ENCODE measurements at regions not wholly inside any gene's neighbourhood (a gene's known extent, or its start where the extent isn't known, plus 50 kb on each side); places are given as distances from the start of the nearest gene placed in this dataset.
"Not testable (repeated sequence)": the region's sequence is repeated elsewhere in the genome, so short reads cannot be mapped to it uniquely, and the experiment has no call there.

DNA sequence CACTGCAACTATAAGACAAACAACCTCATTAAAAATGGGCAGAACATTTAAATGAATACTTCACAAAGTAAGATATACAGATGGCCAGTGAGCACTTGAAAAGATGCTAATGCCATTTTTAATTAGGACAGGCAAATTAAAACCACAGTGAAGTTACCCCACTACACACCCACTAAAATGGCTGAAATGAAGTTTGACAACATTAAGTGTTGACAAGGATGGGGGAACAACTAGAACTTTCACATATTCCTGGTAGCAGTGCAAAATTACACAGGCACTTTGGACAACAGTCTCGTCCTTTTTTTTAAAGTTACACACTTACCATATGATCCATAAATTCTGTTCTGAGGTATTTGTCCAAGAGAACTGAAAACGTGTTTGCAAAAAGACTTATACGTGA is 278.9 kb upstream of the DIO3 start:
- no peak for DNase-seq (ENCODE audit: low spot score)

DNA sequence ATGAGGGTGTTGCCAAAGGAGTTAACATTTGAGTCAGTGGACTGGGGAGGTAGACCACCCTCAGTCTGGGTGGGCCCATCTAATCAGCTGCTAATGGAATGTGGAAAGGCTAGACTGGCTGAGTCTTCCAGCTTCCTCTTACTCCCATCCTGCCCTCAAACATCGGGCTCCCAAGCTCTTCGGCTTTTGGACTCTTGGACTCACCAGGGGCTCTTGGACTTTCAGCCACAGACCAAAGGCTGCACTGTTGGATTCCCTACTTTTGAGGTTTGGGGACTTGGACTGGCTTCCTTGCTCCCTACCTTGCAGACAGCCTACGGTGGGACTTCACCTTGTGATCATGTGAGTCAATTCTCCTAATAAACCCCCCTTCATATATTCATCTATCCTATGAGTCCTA is 276.6 kb upstream of the DIO3 start:
- DNase-seq (ENCODE audit: low spot score) = no peak

DNA sequence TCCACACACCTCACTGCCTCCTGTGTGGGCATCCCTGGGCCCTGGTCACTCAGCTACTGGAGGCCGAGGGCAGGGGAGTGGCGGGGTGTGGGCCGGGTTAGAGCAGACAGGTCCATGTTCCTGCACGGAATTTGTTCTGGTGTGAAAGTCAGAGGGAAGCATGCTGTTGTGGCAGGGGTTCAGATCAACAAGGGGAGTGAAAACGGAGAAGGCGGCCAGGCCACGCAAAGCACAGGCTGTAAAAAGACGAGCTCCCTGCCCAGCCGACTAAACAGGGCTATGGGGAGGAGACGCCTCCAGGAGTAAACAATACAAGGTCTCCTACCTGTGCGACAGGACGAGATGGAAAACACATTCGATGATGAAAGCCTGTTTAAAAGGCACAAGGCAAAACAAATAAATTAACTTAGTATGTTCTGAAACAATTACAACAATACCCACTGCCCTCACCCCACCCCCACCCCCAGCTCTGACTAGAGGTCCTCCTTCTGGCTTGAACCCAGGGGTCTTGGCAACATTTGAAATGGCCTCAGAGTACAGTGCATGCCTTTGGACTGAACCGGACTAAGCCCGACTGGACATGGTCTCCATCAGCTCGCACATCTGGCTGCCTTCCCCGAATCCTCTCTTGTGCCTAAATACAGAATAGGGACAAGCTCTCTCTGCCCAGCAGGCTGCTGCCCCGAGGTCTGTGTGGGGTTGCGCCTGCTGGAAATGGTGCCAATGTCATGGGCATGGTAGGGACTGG is 274.9 kb upstream of the DIO3 start:
- no peak for DNase-seq (ENCODE audit: low spot score)

DNA sequence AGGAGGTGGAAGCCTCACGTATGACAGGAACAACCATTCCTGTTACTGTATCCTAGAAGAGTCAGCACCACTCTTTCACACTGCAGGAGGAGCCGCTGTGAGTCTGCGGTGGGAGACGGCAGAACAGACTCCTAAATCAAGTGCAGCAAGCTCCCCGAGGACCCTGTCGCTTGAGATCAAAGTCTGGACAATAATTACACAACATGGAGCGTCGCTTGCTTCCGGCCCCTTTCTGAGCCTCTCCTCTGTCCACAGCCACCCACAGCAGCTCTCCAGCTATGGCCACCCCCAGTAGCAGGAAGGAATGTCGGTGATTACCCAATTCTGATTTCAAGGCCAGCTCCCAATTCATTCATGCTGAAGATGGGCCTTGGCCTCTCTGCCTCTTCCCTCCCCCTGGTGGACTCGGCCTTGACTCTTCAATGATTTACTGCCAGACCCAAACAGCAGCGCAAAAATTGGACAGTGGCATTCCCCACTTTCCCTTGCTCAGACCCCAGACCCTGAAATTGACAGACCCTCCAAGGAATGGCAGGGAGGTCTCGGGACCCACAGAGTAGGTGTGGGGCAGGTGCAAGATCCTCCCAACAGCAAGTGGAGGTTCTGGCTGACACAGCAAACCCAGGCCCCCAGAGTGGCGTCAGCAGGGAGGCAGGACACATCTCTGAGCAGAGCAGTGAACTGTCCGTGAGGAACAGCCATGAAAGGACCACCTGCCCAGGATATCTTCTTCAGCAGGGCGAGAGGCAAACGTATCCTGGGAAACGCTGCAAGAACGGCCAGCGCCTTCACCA is 272.7 kb upstream of the DIO3 start:
- DNase-seq (ENCODE audit: low spot score) = no peak

DNA sequence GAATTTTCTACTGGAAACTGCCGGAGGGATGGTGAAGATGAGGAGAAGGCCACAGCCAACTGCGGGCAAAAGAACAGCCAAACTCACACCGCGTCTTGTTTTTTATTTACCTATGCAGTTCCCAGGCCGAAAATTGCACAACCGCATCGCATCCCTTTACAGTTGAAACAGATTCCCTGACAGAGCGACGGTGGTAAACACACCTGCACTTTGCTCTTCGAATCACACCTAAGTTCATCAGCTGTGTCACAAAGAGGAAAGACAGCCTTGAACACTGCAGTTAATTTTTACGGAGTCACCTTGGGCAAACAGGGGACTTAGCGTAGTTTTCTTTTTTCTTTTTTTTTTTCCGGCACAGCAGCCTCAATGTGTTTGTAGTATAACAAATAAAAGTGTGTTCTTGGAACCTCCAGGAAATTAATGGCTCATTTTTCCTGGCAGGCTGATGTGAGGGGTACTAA is 272.0 kb upstream of the DIO3 start:
- DNase-seq (ENCODE audit: low spot score) = no peak

DNA sequence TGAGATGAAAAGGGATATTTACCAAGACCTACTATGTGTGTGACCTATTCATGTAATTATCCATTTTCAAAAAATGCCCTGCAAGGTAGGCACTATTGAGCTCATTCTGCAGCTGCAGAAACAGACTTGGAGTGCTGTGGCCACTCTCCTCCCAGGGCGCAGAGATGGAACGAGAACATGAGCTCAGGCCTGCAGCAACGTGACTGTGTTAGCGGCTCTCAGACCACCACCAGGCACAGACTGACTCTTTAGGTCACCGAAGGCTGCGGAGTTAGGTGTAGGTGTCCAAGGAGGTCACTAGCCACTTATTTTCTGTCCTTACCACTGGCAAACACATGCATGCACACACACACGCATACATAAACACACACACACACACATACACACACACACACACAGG is 271.4 kb upstream of the DIO3 start:
- no peak for DNase-seq (ENCODE audit: low spot score)

DNA sequence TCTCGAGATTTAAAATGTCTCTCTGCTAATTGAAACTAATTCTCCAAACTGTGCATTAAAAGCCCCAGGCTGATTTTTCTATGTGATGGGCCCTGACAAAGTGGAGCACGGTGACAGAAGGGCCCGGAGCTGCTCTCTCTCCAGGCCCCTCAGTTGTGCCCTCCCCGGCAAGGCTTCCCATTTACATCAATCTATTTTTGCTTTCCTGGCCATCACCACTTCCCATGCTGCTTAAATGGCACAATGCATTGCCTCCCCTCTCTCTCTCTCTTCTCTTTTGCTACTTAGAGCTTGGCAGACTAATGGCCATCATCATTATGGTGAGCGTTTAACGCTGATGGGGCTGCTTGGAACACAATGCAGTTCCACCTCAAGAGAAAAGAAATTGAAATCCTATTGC is 270.7 kb upstream of the DIO3 start:
- no peak for DNase-seq (ENCODE audit: low spot score)

DNA sequence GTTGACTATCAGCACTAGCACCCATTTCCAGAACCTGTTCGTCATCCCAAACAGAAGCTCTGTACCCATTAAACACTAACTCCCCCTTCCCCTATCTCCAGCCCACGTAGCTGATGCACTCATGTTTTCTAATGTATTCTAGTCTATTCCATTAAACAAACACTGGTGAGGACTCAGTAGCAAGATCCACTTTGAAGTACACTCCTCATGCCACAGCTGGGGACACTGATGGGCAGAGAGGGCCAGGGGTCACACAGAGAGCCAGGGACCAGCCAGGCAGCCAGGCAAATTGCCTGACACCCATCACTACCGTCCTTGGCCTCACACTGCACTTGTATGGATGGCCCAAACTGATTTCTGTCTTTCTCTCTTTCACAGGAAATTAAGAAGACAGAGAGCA is 269.9 kb upstream of the DIO3 start:
- DNase-seq (ENCODE audit: low spot score) = no peak

DNA sequence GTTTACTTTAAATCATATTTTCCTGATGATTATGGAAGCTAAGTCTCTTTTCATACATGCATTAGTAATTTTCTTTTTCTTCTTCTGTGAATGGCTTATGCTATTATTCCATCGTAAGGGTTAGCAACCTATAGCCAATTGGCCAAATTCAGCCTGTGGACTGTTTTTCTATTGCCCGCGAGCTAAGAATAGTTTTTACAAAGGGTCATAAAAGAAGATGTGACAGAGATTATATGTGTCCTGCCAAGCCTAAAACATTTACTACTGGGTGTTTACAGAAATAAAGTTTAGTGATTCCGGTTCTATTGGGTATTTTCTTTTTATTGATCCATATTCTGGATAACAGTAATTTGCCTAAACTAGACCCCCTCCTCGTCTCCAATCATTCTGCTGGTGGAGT is 268.8 kb upstream of the DIO3 start:
- no peak for DNase-seq (ENCODE audit: low spot score)

DNA sequence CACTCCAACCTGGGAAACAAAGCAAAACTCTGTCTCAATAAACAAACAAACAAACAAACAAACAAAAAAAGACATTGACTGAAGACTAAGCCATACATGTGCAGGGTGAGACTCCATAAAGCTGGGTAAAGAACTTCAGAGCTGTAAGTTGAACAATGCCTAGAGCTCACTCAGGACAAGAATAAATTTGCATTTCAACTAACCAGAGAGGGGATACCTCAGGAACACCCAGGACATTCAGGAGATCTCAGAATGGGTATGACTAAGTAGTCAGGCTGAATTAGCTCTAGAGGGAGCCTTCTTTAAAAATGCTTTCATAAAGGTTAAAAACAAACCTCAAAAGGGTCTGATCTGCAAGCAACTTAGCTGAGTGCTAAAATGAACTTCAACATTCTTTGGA is 267.7 kb upstream of the DIO3 start:
- no peak for DNase-seq (ENCODE audit: low spot score)

DNA sequence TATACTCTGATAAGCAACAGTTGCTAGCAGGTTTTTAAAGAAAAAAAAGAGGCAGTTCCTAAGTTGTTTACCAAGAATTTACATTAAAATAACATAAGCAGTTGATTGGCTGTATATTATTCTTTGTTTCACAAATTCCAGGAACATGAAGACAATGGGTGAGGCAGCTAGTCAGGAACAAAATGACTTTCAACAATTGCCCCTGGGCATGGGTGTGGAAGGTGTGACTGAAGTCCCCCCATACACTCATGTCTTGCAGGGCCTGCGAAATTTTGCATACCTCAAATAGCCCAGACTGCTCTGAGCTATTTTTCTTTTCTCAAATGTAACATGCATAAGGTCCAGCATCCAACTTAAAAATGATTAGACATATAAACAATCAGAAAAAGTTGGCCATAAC is 267.2 kb upstream of the DIO3 start:
- DNase-seq (ENCODE audit: low spot score) = no peak

DNA sequence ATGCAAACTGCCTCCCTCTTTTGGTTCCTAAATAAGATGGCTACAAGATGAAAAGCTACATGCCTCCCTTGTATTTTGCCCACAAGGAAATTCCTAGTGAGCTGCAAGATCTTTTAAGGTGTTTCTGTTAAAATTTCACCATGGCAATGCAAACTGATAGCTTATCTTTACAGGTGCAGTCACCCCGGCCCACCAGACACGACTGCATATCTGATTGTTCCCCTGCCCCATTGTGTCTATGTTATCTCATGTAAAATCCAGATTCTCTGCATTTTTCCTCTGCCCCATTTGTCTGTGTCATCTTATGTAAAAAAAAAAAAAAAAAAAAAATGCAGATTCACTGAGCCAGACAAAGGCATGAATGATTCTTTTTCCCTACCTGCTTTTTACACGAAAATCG is 261.5 kb upstream of the DIO3 start:
- not testable (repeated sequence) for DNase-seq (ENCODE audit: low spot score)

DNA sequence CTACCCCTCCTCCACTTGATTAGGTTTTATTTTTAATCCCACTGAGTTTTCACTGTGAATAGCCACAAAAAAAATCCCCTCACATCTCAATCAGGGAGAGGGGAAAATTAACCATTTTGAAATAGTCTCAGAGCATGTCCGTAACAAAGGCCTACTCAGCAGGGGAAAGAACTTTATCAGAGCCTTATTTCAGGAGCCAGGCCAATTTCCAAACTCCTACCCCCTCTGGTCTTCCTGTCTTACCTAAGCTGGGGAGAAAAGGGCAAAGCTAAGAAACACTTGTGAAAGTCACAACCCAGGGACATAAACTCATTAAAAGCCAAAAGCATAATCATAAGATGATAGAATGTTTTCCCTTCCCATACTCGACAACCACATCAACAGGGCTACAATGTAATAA is 260.3 kb upstream of the DIO3 start:
- no peak for DNase-seq (ENCODE audit: low spot score)

DNA sequence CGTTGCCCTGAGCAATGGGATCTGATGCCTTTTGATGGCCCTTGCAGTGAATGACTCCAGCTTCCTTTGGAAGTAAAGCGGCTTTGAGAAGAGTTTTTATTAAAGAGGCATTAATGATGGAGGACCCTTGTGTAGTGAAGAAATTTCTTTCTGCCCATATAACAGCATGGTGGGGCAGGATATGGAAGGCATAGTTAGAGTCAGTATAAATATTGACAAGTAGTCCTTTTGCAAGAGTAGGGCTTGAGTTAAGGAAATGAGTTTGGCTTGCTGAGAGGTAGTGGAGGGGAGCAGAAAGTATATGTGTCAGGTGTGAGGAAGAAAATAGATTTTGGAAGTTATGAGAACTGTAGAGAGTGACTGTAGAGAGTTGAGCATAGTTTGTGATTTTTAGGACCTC is 254.1 kb upstream of the DIO3 start:
- DNase-seq (ENCODE audit: low spot score) = not testable (repeated sequence)

DNA sequence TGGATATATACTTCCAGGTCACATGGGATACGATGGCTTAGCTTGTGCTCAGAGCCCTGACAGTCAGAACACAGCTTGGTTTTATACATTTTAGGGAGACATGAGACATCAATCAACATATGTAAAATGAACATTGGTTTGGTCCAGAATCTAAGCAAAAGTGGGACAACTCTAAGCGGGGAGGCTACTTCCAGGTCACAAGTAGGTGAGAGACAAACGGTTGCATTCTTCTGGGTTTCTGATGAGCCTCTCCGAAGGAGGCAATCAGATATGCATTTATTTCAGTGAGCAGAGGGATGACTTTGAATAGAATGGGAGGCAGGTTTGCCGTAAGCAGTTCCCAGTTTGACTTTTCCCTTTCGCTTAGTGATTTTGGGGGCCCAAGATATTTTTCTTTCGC is 250.1 kb upstream of the DIO3 start:
- not testable (repeated sequence) for DNase-seq (ENCODE audit: low spot score)

DNA sequence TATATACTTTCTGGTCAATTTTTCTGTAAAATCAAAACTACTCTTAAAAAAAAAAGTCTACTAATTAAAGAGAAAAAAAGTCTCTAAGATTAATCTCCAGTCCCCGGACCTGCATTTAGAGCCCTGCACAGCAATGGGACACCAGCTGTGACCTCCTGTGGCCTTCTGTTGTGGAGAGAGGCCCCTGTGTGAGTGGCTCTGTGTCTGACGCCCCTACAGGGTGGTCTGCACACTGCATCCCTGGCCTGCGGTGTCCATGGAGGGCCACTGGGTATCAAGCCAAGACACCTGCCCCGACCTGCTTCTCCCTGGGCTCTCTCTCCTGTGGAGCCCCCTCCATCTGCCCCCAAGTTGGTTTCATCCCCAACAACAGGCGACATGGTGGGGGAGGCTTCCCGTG is 248.0 kb upstream of the DIO3 start:
- peak; percentile 1 for DNase-seq (ENCODE audit: low spot score)

DNA sequence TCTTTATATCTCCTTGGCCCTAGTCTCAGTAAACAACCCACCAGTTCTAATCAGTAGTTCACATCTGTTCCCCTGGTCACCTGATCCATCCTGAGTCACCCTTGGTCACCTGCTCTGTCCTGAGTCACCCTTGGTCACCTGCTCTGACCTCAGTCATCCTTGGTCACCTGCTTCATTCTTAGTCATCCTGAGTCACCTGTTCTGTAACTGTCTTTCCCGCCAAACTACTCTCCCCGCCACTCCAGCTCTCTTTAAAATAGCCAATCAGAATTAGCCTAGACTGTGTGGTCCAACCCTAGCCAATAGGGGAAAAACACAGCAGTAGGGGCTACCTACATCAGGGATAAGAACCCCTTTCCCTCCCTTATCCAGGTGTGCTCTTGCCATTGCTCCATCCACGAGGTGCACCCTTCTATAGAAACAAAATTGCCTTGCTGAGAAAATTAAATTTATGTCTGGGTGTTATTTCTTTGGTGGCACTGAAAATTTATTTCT is 245.4 kb upstream of the DIO3 start:
- no peak for DNase-seq (ENCODE audit: low spot score)

DNA sequence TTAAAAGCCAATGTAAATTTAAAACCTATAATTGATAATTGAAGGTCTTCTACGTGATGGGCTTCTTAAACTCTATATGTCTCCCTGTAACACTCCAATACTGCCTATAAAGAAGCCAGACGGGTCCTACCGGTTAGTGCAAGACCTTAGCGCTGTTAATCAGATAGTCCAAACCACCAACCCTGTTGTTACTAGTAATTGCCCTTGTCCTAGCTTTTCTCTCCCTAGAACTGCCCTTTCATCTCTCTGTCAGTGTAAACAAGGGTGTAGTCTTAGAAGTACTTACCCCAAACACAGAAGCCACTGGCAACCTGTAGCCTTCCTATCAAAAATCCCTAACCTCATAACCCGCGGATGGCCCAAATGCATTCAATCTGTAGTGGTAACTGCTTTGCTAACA is 243.0 kb upstream of the DIO3 start:
- no peak for DNase-seq (ENCODE audit: low spot score)

DNA sequence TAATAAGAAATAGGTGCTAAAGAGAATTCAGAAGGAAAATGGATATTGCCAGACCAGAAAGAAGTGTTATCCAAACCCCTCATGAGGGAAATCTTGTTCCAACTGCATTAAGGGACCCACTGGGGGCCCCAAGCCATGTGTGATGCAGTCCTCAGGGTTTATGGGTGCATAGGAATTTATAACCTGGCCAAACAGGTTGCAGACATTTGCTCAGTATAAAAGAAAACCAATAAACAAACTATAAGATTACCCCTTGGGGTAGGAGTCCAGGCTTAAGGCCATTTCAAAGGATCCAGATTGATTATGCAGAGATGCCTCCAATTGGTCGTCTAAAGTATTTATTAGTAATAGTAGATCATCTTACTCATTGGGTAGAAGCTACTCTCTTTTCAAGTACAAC is 240.9 kb upstream of the DIO3 start:
- no peak for DNase-seq (ENCODE audit: low spot score)

DNA sequence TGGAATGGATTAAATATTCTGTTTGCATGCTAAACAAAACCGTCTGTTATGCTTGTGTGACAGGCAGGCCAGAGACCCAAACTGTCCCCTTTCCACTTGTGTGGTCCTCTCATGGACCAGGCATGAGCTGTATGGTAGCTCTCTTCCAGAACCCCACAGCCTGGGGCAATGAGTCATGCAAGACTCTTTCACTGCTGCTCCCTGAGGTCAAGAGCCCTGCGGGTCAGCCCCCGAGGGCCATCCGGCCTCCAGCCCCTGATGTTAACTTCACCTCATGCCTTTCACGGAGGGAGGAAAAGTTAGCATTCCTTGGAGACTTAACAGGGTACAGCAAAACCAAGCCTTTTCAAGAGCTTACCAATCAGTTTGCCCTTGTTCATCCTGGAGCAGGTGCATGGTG is 239.1 kb upstream of the DIO3 start:
- no peak for DNase-seq (ENCODE audit: low spot score)

DNA sequence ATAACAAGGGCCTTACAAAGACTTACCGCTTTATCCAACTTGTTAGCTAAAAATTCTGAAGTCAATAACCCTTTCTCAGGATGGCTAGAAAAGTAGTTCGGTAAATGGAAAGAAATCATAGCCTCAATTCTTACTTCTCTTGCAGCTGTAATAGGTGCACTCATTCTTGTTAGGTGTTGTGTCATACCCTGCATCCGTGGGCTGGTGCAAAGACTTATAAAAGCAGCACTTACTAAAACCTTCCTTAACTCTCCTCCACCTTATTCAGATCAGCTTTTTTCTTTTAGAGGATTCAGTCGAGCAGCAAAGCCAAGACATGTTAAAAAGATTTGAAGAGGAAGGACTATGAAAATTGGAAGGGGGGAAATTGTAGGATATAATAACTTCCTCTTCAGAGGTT is 238.2 kb upstream of the DIO3 start:
- no peak for DNase-seq (ENCODE audit: low spot score)

DNA sequence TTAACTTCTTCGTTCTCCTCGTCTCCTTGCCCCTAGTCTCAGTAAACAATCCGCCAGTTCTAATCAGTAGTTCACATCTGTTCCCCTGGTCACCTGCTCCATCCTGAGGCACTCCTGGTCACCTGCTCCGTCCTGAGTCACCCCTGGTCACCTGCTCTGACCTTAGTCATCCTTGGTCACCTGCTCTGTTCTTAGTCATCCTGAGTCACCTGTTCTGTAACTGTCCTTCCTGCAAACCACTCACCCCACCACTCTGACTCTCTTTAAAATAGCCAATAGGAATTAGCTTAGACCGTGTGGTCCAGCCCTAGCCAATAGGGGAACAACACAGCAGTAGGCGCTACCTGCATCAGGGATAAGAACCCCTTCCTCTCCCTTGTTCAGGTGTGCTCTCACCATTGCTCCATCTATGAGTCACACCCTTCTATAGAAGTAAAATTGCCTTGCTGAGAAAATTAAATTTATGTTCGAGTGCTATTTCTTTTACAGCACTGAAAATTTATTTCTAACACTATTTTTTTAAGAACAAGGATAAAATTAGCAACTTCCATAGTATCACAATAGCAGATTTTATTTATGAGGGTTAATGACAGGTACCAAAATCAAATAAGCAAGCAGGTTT is 237.6 kb upstream of the DIO3 start:
- not testable (repeated sequence) for DNase-seq (ENCODE audit: low spot score)

DNA sequence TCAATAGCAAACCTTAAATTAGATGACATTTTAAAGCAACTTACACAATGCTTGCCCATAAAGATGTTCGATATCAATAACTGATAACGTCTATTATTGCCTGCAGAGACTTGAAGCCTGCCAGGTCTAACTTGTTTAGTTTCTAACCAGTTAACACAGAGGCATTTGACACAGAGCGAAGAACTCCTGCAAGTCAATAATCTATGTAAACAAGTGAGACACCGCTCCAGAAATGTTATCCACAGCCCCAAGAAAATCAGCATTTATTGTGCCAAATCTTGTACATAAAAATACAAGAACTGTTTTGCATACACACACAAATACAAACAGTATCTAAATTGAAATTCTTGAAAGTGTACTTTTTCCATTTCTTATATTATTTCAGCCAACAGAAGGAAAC is 236.0 kb upstream of the DIO3 start:
- no peak for DNase-seq (ENCODE audit: low spot score)
